ENCODE measurements at regions not wholly inside any gene's neighbourhood (a gene's known extent, or its start where the extent isn't known, plus 50 kb on each side); places are given as distances from the start of the nearest gene placed in this dataset.

- peak; percentile 44 for DNase-seq
Observed at GRCh38 chr5:158287643-158288271, 428.8 kb upstream of the CLINT1 start.

GRCh38 chr5:158286827-158287226, 427.9 kb upstream of the CLINT1 start:
- DNase-seq, result no peak

GRCh38 chr5:158285698-158286097, 426.8 kb upstream of the CLINT1 start:
- DNase-seq, result no peak

GRCh38 chr5:158284242-158284641, 425.3 kb upstream of the CLINT1 start:
- DNase-seq, result no peak

GRCh38 chr5:158283397-158283796, 424.5 kb upstream of the CLINT1 start:
- no peak for DNase-seq

- no peak for DNase-seq
Observed at GRCh38 chr5:158278216-158278925, 419.4 kb upstream of the CLINT1 start.

GRCh38 chr5:158277276-158277675, 418.3 kb upstream of the CLINT1 start:
- no peak for DNase-seq

- DNase-seq, result no peak
Observed at GRCh38 chr5:158276692-158277091, 417.7 kb upstream of the CLINT1 start.

- no peak for DNase-seq
Observed at GRCh38 chr5:158275511-158275910, 416.6 kb upstream of the CLINT1 start.

GRCh38 chr5:158273035-158273434, 414.1 kb upstream of the CLINT1 start:
- DNase-seq, result no peak

GRCh38 chr5:158272409-158272808, 413.5 kb upstream of the CLINT1 start:
- no peak for DNase-seq

GRCh38 chr5:158270996-158271554, 412.1 kb upstream of the CLINT1 start:
- no peak for DNase-seq

GRCh38 chr5:158268286-158268685, 409.3 kb upstream of the CLINT1 start:
- DNase-seq, result no peak

- no peak for DNase-seq
Observed at GRCh38 chr5:158267228-158267627, 408.3 kb upstream of the CLINT1 start.

- DNase-seq, result no peak
Observed at GRCh38 chr5:158265931-158266700, 407.2 kb upstream of the CLINT1 start.

GRCh38 chr5:158265346-158265745, 406.4 kb upstream of the CLINT1 start:
- DNase-seq, result no peak

- DNase-seq, result no peak
Observed at GRCh38 chr5:158264264-158264663, 405.3 kb upstream of the CLINT1 start.

- DNase-seq, result no peak
Observed at GRCh38 chr5:158261674-158262367, 402.9 kb upstream of the CLINT1 start.

- no peak for DNase-seq
Observed at GRCh38 chr5:158256096-158256495, 397.2 kb upstream of the CLINT1 start.

GRCh38 chr5:158255609-158256008, 396.7 kb upstream of the CLINT1 start:
- no peak for DNase-seq

GRCh38 chr5:158246661-158247060, 387.7 kb upstream of the CLINT1 start:
- no peak for DNase-seq

GRCh38 chr5:158245513-158245912, 386.6 kb upstream of the CLINT1 start:
- DNase-seq, result no peak

- no peak for DNase-seq
Observed at GRCh38 chr5:158244882-158245281, 385.9 kb upstream of the CLINT1 start.

Data from T1000 (cell line).